ENCODE measurements at regions not wholly inside any gene's neighbourhood (a gene's known extent, or its start where the extent isn't known, plus 50 kb on each side); places are given as distances from the start of the nearest gene placed in this dataset.

DNA sequence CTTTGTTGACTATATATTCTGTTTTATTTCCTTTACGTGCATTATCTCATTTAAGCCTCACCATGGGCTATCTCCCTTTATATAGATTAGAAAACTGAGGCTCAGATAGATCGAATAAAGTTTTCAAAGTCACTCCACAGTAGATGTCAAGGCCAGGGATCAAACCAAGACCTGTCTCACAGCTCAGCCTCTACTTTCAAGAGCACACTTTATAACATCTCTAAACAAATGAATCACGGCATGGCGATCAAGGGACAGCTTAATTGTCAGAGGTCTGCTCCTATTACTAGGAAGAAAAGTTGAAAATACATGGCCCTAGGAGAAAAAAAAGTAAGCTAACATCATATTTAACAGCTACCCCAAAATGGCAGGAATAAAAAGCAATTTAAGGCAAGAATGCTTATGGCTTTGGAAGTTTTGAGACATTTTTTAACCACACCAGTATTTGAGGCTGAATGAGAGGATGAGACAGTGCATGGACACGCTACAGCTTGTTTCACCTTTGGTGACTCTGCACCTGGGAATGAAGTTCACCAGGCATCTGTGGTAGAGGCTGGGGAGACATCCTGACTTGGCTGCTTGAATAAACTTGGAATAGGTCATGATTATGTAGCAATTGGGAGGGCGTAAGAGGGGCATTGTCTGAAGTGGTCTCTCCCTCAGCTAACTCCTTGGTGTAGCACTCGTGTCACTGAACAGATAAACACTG, 486.8 kb upstream of the WWC1 start:
- DNase-seq, result no peak

DNA sequence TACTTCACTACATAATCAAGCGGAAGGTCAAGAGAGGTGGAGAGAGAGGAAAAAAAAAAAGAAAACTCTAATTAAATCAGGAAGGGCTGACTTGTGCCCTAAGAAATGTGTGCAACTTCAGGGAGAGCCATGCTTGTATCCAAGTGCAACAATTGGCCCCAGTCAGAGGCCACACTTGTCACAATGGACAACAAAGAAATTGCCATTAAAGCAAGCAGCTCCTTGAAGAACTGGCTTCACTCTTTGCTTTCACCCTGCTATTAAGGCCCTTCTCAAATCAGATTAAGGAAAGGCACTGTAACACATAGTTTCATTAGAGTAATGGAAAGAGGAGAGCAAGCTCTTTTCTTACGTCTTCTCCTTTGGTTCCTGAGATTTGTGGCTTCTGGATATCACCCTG, 480.9 kb upstream of the WWC1 start:
- DNase-seq, result no peak

DNA sequence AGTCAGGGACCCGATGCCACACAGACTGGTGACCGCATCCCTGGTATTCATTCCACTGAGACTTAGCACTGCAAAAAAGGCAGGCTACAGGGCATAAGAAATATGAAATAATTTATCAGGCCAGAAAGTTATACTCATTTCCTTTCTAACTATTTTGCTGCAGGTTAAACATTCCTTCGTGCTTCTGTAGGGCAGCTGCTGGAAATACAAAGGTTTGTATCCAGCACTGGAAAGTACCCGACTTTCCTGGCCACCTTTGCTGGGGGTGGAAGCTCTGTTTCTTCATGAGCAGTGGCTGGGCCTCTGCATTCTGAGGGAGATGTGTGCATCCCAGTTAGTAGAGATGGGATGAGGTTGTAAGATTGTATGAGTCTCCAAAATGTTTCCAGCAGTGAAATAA, 478.6 kb upstream of the WWC1 start:
- no peak for DNase-seq

DNA sequence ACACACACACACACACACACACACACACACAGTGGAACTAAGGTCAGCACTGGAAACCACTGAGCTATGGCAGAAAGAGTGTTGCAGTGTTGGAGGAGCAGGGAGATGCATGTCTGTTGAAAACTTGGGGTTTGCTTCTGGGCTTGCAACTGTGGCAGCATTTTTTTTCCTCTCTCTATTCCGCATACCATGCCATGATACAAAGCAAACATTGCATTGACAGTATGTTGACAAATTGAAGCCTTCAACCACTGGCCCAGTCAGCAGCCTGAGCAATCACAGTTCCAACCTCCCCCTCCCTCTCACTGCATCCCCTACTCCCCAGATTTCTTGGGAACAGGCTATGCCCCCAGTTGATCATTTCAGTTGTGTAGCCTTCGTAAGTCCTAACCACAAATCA, 478.1 kb upstream of the WWC1 start:
- DNase-seq, result no peak

DNA sequence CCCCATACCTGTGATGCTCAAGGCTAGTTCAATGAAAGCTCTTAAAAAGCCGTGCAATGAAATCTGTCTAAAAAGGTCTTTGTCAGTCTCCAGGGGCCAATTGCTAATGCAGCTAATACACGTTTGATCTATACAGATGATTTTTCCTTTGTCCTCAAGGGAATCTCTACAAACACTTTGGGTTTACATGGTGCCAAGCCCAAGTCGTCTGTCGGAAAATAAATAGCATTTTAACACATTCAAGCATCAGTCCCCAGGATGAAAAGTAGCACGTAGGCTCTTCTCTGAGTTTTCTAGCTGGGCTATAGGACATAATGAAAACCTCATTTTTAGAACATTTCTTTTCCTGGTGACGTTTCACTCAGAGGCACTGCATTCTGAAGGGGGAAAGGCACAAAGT, 477.4 kb upstream of the WWC1 start:
- DNase-seq, result no peak

DNA sequence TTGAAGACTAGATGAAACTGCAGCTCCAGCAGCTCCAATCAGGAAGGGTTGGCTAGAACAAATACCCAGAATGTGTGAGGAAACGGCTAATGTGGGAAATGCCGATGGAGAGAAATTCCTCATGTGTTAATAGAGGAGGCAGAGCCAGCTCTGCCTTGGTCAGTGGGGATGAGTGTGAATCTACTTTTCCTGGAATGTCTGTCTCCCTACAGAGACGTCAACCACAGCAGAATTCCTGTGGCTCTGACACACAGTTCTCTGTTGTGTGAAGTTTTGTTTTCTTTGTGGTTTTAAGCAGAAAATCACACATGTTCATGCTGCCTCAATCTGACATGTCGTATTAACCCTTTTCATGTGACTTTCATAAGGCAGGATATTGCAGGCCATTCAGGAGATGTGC, 476.6 kb upstream of the WWC1 start:
- no peak for DNase-seq

DNA sequence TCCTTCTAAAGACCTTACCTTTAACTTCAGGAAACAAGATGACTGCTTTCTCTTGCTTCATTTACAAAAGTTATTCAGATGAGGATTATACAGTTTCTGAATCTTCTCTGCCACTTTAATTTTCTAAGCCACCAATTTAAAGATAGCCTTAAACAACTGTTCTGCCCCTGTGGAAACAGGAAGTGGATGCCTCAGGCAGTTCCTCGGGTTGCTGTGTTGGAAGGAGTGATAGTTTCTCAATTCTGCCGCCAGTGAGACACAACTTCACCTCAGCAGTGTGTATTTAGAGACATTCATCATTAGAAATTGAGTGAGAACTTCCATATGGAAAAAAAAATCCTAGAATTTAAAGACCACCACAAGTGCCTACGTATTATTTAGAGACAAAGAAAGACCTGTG, 475.1 kb upstream of the WWC1 start:
- no peak for DNase-seq

DNA sequence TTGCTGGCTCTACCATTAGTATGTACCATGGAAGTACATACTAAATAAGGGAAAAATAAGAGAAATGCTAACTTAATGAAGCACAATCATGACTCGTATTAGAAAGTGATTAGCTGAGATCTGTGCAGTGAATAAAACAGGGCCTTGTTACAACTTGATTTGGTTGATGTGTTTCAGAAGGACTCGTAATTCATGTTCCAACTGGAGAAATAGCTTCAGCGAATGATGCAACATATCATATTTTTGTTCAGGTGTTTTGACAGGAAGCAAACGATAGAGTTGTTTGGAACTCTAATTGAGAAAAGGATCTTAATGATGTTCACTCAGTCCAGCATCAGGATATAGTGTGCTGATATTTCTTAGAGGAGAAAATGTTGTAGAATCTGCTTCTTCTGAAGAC, 474.6 kb upstream of the WWC1 start:
- DNase-seq, result no peak

DNA sequence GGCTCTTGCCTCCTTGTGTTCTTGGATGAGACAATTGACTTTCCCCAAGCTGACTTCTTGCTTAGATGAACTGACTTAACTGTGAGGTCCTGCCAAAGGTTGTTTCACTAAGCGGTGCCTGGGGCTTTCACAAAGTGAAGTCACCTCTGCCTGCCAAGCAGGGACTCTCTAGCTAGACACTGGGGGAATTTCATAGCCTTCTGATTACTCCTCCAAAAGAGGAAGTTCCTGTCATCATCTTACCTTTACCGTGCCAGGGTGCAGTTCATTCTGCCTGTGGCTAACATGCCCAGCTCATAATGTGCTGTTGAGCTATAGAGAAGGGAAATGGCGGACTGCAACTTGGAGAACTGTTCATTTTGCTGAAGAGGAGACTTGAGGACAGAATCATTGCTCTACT, 472.0 kb upstream of the WWC1 start:
- DNase-seq, result no peak

DNA sequence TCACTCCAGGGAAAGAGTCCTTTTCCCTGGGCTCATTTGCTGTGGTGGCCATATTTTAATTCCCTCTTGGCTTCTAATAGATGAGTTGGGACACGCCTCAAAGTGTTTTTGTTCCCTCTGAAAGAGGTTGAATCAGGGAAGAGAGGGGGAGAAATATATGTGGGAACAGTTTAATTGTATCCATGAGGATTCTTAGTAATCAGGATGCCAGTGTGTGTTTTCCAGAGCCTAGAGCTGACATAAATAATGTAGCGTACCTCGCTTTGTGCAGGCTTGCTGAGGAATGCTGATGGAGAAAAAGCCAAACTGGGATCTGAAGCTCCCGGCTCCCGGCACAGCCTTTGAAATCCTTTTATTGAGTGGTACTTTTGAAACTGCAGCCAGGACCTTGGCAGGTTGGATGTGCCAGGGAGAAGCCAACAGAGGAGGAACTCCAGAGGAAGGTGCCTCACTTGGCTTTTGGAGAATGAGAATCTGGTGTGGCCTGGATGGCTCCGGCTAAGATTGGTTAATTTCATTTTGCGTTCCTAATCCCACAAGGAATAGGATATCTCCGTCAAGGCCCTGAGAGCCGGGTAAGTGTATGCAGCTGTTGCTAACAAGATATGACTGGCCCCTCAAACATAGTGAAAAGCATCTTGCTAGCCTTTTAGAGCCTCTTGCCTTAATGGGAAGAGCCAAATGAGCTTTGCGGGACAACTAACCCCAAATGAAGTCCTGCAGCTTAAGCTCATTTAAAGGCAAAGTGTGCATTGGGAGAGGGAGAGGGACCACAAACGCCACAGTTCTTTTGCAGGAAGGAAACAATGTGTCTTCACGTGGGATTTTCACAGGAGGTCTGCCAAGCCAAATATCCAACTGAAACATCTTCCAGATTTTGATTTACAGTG, 471.1 kb upstream of the WWC1 start:
- no peak for DNase-seq

DNA sequence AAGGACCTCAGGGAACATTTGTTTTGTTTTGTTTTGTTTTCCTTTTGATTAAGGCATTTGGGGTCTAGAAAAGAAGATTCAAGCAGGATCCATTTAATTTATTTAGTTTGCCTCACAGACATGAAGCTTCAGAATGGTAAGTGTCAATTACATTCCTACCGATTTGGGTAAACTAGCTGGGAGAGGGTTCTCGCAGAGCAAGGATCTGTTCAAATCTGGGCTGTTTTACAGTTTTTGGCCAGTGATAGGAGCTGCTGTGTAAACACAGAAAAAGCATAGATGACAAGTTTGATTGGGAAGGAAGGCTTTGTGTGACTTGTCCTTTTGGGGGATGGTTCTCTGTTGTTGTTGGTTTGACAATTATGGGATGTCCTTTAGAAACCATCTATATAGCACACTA, 470.3 kb upstream of the WWC1 start:
- no peak for DNase-seq

DNA sequence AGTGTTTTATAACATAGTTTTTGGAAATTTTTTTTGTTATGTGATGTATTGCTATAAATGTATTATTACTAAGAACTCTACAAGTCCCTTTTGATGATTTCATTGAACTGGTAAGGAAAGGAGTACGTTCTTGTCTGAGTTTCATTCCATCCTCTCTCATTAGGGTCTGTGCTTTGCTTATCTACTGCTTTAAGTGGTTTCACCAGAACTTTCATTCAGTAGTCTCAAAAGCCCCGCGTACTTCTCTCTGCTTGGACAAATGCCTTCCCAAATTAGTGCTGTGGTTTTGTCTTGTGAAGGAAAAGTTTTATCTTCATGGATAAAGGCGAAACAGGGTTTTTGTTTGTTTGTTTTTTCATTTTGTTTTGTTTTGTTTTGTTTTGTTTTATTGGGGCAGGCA, 469.8 kb upstream of the WWC1 start:
- no peak for DNase-seq

DNA sequence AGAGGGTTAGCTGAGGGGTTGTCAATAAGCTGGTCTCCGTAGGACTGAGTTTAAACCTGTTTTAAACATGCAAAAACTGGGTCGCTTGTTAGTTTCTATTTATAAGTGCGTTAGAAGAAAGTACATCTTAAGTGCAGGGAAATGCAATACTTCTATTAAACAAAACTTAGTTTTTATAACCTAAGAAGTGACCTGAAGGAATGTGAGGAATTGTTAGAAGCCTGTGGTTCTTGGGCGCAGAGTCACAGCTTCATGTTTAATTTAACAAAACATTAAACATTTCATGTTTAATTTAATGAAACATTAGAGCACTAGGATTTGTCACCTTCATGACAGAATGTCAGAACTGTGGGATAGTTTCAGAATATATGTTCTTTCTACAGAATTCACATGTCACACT, 469.2 kb upstream of the WWC1 start:
- DNase-seq, result no peak

DNA sequence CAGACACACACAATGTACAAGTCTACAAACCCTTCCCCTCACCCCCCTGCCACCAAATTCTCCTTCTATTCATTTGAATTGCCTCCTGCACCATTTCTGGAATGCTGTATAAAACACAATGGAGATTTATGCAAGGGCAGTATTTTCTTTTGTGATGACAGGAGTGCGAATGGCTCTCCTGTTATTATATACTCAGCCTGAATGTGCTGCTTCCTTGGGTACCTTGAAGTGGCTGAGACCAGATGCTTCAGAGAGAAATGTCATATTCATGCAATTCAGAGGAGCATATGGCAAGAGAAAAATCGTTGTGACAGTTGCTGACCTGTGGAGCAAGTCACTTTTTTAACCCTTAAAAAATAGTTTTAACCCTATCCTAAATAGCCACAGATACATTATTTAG, 468.0 kb upstream of the WWC1 start:
- no peak for DNase-seq

DNA sequence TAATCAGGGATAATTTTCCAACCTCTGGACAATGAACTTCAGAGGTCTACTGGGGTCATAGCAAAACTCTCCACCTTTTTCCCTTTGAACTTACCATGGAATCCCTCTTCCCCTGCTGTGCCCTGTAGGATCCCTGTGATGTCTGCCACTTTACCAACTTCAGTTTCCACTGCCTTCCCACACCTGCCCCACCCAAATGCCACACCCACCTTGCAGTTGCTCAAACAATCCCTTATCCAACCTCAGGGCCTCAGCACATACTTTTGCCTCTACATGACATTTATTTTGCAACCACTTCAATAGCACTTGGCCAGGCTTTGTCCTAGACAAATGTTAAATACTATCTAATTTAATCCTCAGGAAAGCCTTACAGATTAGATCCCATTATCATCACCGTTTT, 463.7 kb upstream of the WWC1 start:
- no peak for DNase-seq

DNA sequence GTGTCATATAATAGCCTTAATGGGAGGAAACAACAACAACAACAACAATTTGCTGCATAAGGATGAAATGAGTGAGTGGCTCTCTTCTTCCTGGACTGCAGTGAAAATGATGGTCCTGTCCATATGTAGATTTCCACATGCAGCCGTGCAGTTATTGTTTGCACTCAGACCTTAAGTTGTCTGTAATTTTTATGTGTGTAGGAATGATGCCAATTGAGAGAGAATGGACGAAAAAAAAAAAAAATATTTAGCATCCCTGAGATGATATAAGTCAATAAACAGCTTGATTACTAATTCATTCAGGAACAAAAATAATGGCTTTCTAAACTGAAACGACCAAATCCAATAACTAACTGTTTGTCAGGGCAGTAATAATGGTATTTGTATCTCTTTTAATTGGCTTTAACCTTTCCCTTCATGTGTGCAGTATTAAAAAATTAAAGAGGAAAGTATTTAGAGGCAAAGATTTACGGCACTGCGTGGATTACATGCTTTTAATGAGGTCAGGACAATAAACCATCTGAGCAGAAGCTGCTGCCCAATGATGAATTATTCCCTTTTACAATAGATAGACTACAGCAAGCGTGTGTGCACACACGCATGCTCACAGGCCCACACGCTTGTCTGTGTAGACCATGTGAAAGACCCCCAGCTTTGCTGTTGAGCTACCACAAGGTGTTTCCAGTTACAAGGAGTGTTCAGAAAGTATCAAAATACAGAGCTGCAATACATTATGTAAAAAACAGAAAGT, 459.5 kb upstream of the WWC1 start:
- no peak for DNase-seq

DNA sequence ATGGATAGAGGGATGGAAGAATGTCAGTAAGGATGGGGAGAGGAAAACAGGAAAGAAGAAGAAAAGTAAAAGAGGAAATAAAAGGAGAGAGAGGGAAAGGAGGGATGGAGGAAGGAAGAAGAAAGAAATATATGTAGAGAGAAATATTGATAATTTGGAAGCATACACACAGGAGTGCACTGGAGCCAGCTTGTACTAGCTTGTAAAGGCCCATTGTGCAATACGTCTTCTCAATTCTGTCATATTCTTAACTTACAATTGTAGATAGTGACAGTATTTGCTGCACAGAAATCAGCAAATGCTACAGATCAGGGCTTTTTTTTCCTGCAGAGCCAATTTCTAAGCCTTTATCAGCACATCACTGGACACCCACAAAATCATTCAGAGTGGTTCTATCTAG, 458.8 kb upstream of the WWC1 start:
- no peak for DNase-seq

DNA sequence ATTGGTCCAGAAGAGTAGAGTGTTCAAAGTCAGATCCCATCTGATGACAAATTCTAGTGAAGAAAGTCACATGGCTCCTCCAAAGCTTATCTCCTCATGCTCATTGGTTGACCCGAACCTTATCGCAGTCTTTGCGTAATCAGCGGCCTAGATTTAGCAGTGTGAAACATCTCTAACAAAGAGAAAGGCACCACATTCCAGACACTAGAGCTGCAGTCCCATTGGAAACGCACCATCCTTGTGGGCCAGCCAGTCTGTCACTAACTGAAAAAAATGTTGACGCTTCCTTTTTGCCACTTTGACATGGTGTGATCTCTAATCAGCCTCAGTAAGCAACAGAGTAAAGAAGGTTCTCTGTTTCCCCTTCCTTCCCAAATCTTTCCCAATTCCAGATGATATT, 458.0 kb upstream of the WWC1 start:
- no peak for DNase-seq

DNA sequence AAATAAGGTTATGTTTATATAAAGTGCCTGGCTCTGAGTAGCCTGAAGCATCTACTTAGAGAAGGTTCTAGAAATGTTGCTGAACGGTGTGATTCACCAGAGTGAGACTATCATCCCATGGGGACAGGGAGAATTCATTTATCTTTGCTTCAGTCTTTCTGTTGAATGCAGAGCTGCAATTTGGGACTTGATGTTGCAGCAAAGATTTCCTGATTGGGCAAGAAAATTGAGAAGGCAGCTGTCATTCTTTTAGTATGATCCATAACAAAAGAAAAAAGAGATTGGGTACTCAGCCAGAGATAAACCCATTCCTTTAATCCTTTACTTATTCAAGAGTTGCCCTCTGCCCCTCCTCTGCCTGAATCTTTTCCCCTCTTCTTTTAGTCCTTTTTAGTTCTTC, 456.3 kb upstream of the WWC1 start:
- no peak for DNase-seq

DNA sequence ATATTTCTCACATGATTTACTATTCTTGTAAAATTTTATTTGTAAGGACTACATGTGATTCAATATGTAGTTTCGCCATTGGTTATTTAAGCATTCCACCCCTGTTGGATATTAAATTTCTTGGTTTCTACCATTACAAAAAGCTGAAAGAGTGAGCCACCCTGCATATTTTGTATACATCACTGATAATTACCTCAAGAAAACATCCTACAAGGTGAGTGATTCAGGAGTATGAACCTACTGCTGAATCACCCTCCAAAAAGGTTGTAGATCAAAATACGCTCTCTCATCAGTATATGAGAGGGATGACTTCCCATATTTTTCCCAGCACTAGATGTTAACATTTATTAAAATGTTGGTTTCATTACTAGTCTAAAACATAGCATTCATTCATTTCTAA, 454.3 kb upstream of the WWC1 start:
- DNase-seq, result no peak

DNA sequence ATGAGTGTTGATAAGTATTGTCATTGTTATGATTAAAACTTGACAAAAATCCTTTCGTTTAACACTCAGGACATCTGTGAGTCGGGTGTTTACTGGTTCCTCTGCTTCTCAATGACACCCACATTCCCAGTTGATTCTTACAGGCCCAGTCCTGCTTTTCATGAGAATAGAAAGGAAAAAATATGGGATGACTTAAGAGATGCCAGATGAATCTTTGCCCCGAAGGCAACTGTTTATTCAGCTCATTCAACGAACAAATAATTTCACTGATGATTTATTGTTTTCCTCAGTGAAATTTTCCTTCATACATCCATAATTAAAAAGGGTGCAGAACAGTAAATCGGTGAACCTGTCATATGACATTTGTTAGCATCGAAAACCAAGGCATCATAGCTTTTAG, 452.4 kb upstream of the WWC1 start:
- no peak for DNase-seq

DNA sequence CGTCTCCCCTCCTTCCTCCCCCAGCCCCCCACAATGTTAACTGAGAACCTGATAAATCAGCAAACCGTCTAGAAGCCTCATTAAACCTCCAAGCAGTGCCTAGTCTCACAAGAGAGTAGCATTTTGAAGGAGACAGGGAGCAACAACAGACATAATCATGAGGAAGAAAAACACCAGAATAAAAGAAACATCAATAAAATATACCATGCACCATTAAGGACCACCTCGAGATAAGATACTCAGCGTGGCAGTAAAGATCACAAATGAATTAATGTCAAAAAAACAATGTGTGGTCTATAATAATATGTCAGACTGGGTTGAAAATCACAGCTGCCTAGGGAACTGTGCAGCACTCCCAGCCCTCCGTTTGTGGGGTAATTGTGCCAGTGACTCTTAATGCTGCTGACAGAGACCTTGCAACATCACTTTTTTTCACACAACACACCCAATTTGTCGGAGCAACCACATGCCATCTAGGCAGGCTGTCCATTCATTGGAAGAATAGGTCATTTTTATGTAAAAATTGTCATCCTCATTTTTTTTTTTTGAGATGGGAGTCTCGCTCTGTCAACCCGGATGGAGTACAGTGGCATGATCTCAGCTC, 450.8 kb upstream of the WWC1 start:
- no peak for DNase-seq

DNA sequence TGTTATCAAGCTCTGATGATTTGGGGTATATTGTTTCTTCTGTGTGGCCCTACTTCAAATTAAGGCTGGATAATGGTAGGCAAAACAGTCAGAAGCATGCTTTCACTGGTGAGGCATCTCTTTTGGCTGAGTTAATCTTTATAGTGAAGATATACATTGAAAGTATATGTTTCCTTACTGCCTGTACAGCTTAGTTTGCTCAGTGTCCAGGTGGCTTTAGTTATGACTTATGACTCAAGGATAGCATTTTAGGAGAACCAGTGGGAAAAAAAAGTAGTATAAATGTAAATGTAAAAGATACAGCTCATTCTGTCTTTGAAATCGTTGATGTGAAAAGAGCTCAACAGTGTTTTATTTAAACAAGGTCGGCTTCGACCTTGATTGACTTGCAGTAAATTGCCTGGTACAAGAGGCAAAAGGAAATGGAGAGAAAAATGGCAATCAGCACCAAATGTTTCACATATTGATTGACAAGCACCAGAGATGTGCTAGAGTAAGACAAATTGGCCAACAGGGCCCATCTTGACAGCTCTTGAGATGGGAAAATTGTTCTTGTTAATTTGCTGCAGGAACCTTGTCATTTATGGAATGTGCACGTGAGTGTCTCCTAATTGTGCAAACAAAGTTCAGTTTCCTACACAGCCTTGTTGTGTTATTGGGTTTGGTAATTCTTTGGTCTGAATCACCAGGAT, 447.4 kb upstream of the WWC1 start:
- no peak for DNase-seq

Data from activated CD8-positive, alpha-beta memory T cell treated with anti-CD3 and anti-CD28 coated beads, Interleukin-2, amount 50 U/mL, for 4 hours (primary cell).